Osteocyte (in vitro differentiated cells): ENCODE measurements at regions not wholly inside any gene's neighbourhood (a gene's known extent, or its start where the extent isn't known, plus 50 kb on each side); places are given as distances from the start of the nearest gene placed in this dataset.

Source experiments
- DNase-seq: peaks from one replicate; pipeline ENCODE4 v3.0.0; 2021; ENCODE audit warnings: mixed read lengths; ENCODE audit not compliant: unreplicated experiment; ENCODE audit errors: extremely low spot score
- H3K27ac Mint-ChIP-seq: one replicate; pipeline ENCODE4 v1.8.0; 2021; ENCODE audit warnings: mild to moderate bottlenecking, mixed read lengths; ENCODE audit not compliant: unreplicated experiment
- H3K27me3 Mint-ChIP-seq: one replicate; pipeline ENCODE4 v1.8.0; 2021; ENCODE audit warnings: mixed read lengths; ENCODE audit not compliant: unreplicated experiment
- H3K36me3 Mint-ChIP-seq: one replicate; pipeline ENCODE4 v1.8.0; 2021; ENCODE audit warnings: mixed read lengths; ENCODE audit not compliant: unreplicated experiment
- H3K4me1 Mint-ChIP-seq: one replicate; pipeline ENCODE4 v1.8.0; 2021; ENCODE audit warnings: mixed read lengths; ENCODE audit not compliant: unreplicated experiment
- H3K4me3 Mint-ChIP-seq: one replicate; pipeline ENCODE4 v1.8.0; 2021; ENCODE audit warnings: mild to moderate bottlenecking, moderate library complexity, mixed read lengths; ENCODE audit not compliant: unreplicated experiment
- H3K9me3 Mint-ChIP-seq: one replicate; pipeline ENCODE4 v1.8.0; 2021; ENCODE audit warnings: mixed read lengths; ENCODE audit not compliant: unreplicated experiment
- CTCF ChIP-seq: fragments of 200-600 bp; sonication (generic); IDR thresholded peaks from 2 replicates; pipeline ENCODE4 v1.5.0; 2021; ENCODE audit warnings: antibody characterized with exemption, mild to moderate bottlenecking, moderate library complexity

GRCh38 chr21:27372381-27372780 lies 405.5 kb upstream of the ADAMTS5 start:
- Mint-ChIP-seq H3K27ac (no peak overlapping the region), H3K4me1 (peaks cover 14% of the 10 kb centered on the region), H3K27me3 (no peaks in the 10 kb centered on the region), H3K36me3 (no peaks in the 10 kb centered on the region), H3K4me3 (no peak overlapping the region), H3K9me3 (no peaks in the 10 kb centered on the region)
- no peak for TF ChIP-seq CTCF
- no peak for DNase-seq

GRCh38 chr21:27371975-27372331 lies 405.1 kb upstream of the ADAMTS5 start:
- Mint-ChIP-seq H3K36me3 (no peaks in the 10 kb centered on the region), H3K4me3 (no peak overlapping the region), H3K9me3 (no peaks in the 10 kb centered on the region), H3K27me3 (no peaks in the 10 kb centered on the region), H3K27ac (no peak overlapping the region), H3K4me1 (peaks cover 14% of the 10 kb centered on the region)
- TF ChIP-seq CTCF = no peak
- DNase-seq = no peak

GRCh38 chr21:27371115-27371974 lies 404.5 kb upstream of the ADAMTS5 start:
- H3K27ac Mint-ChIP-seq = no peak overlapping the region
- H3K9me3 Mint-ChIP-seq = no peaks in the 10 kb centered on the region
- H3K4me1 Mint-ChIP-seq = peaks cover 14% of the 10 kb centered on the region
- H3K36me3 Mint-ChIP-seq = no peaks in the 10 kb centered on the region
- no peak overlapping the region for H3K4me3 Mint-ChIP-seq
- no peak for TF ChIP-seq CTCF
- H3K27me3 Mint-ChIP-seq = no peaks in the 10 kb centered on the region
- no peak for DNase-seq

GRCh38 chr21:27369978-27370571 lies 403.2 kb upstream of the ADAMTS5 start:
- TF ChIP-seq CTCF = no peak
- no peaks in the 10 kb centered on the region for H3K27me3 Mint-ChIP-seq
- H3K9me3 Mint-ChIP-seq = no peaks in the 10 kb centered on the region
- no peak overlapping the region for H3K27ac Mint-ChIP-seq
- no peak overlapping the region for H3K4me3 Mint-ChIP-seq
- no peaks in the 10 kb centered on the region for H3K36me3 Mint-ChIP-seq
- DNase-seq = no peak
- peaks cover 12% of the 10 kb centered on the region for H3K4me1 Mint-ChIP-seq

GRCh38 chr21:27369234-27369633 lies 402.3 kb upstream of the ADAMTS5 start:
- H3K4me1 Mint-ChIP-seq = peaks cover 11% of the 10 kb centered on the region

More at GRCh38 chr21:27369234-27369633, 402.3 kb upstream of the ADAMTS5 start:
- no peak overlapping the region for H3K4me3 Mint-ChIP-seq
- H3K27me3 Mint-ChIP-seq = no peaks in the 10 kb centered on the region
- no peak overlapping the region for H3K27ac Mint-ChIP-seq
- DNase-seq = no peak
- TF ChIP-seq CTCF = no peak
- no peaks in the 10 kb centered on the region for H3K9me3 Mint-ChIP-seq
- H3K36me3 Mint-ChIP-seq = no peaks in the 10 kb centered on the region
